ENCODE measurements at regions not wholly inside any gene's neighbourhood (a gene's known extent, or its start where the extent isn't known, plus 50 kb on each side); places are given as distances from the start of the nearest gene placed in this dataset.

GRCh38 chr6:156526081-156526480, 251.1 kb upstream of the ARID1B start:
- TF ChIP-seq CTCF (IDR thresholded peaks at IDR 0.05; ENCODE audit: low read depth, low read length) (no peak), EZH2phosphoT487 (IDR thresholded peaks at IDR 0.05; ENCODE audit: low read depth) (no peak)
